K562 (cell line): ENCODE measurements at regions not wholly inside any gene's neighbourhood (a gene's known extent, or its start where the extent isn't known, plus 50 kb on each side); places are given as distances from the start of the nearest gene placed in this dataset.

Experiments
- CC2D1A ChIP-seq: fragments of 450-650 bp; IDR thresholded peaks from 2 replicates; pipeline ENCODE4 v1.6.1; 2017; ENCODE audit warnings: mild to moderate bottlenecking
- ESRRA ChIP-seq: fragments of 450-650 bp; IDR thresholded peaks from 2 replicates; pipeline ENCODE4 v1.6.1; 2014; ENCODE audit warnings: low read depth, mild to moderate bottlenecking, moderate library complexity, borderline replicate concordance
- MECOM ChIP-seq: fragments of 250-450 bp; sonication (Bioruptor Pico); IDR thresholded peaks from 2 replicates; pipeline ENCODE4 v1.8.0; 2022; ENCODE audit warnings: inconsistent platforms
- MYBL2 ChIP-seq, 2 experiments: fragments of 450-650 bp in 1 of 2; sonication (generic) in 1 of 2; formaldehyde crosslinking in 1 of 2; IDR thresholded peaks; 2 replicates each; pipeline versions ENCODE4 v1.6.1 to v1.8.1; 2017 to 2022; ENCODE audit warnings: borderline replicate concordance in 1 of 2, inconsistent platforms in 1 of 2, low read depth in 1 of 2, mild to moderate bottlenecking in 1 of 2, missing genetic modification reagents in 1 of 2, moderate library complexity in 1 of 2
- RHOXF2B ChIP-seq: fragments of 250-450 bp; sonication (Bioruptor Pico); conservative IDR thresholded peaks from 2 replicates; pipeline ENCODE4 v1.5.1; 2021
- SAP30 ChIP-seq: fragments of 200-600 bp; sonication (generic); IDR thresholded peaks from 2 replicates; pipeline ENCODE4 v1.6.1; 2012; ENCODE audit warnings: borderline replicate concordance, low read depth, mild to moderate bottlenecking, moderate library complexity, low read length, control low read depth, inconsistent platforms; ENCODE audit not compliant: insufficient read depth, poor library complexity, severe bottlenecking
- TF ChIP-seq, protein P1 (sequence below): fragments of 250-450 bp; sonication (Bioruptor Pico); IDR thresholded peaks from 2 replicates; pipeline ENCODE4 v1.5.0; 2020; ENCODE audit warnings: mild to moderate bottlenecking, borderline replicate concordance
- TF ChIP-seq, protein P2 (sequence below): sonication (generic); formaldehyde crosslinking; IDR thresholded peaks from 2 replicates; pipeline ENCODE4 v1.9.0; 2022; ENCODE audit warnings: mild to moderate bottlenecking, missing genetic modification reagents
- TF ChIP-seq, protein P3 (sequence below): fragments of 450-650 bp; formaldehyde crosslinking; IDR thresholded peaks from 2 replicates; pipeline ENCODE4 v1.4.0; 2020; ENCODE audit warnings: mild to moderate bottlenecking, moderate library complexity

DNA sequence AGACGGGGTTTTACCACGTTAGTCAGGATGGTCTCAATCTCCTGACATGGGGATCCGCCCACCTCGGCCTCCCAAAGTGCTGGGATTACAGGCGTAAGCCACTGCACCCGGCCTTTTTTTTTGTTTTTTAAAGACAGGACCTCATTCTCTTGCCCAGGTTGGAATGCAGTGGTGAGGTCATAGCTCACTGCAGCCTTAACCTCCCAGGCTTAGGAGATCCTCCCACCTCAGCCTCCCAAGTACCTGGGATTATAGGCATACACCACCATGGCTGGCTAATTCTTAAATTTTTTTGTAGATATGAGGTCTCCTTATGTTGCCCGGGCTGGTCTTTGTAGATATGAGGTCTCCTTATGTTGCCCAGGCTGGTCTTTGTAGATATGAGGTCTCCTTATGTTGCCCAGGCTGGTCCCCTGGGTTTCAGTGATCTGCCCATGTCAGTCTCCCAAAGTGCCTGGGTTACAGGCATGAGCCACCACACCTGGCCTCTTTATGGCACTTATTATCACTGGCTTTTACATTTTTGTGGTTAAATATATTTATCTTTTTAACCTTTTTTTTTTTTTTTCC is 82.3 kb upstream of the RNU6-1 start (continued):
- TF ChIP-seq SAP30 (no peak), MYBL2 (IDR thresholded peaks at IDR 0.05; ENCODE audit: low read depth) (no peak), MYBL2 (CRISPR knock-in tag; IDR thresholded peaks at IDR 0.05; ENCODE audit: borderline replicate concordance) (no peak), RHOXF2B (no peak), MECOM (no peak), CC2D1A (no peak), ESRRA (no peak)
- TF ChIP-seq, protein P1, sequence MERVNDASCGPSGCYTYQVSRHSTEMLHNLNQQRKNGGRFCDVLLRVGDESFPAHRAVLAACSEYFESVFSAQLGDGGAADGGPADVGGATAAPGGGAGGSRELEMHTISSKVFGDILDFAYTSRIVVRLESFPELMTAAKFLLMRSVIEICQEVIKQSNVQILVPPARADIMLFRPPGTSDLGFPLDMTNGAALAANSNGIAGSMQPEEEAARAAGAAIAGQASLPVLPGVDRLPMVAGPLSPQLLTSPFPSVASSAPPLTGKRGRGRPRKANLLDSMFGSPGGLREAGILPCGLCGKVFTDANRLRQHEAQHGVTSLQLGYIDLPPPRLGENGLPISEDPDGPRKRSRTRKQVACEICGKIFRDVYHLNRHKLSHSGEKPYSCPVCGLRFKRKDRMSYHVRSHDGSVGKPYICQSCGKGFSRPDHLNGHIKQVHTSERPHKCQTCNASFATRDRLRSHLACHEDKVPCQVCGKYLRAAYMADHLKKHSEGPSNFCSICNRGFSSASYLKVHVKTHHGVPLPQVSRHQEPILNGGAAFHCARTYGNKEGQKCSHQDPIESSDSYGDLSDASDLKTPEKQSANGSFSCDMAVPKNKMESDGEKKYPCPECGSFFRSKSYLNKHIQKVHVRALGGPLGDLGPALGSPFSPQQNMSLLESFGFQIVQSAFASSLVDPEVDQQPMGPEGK: no peak
- TF ChIP-seq, protein P2, sequence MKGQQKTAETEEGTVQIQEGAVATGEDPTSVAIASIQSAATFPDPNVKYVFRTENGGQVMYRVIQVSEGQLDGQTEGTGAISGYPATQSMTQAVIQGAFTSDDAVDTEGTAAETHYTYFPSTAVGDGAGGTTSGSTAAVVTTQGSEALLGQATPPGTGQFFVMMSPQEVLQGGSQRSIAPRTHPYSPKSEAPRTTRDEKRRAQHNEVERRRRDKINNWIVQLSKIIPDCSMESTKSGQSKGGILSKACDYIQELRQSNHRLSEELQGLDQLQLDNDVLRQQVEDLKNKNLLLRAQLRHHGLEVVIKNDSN: no peak
- TF ChIP-seq, protein P3, sequence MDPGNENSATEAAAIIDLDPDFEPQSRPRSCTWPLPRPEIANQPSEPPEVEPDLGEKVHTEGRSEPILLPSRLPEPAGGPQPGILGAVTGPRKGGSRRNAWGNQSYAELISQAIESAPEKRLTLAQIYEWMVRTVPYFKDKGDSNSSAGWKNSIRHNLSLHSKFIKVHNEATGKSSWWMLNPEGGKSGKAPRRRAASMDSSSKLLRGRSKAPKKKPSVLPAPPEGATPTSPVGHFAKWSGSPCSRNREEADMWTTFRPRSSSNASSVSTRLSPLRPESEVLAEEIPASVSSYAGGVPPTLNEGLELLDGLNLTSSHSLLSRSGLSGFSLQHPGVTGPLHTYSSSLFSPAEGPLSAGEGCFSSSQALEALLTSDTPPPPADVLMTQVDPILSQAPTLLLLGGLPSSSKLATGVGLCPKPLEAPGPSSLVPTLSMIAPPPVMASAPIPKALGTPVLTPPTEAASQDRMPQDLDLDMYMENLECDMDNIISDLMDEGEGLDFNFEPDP (CRISPR knock-in tag): no peak
